SK-N-SH treated with all-trans-retinoic acid at 6 μM for 48 hours (cell line): ENCODE measurements at regions not wholly inside any gene's neighbourhood (a gene's known extent, or its start where the extent isn't known, plus 50 kb on each side); places are given as distances from the start of the nearest gene placed in this dataset.

ENCODE experiments used
- ATAC-seq: fragments of 200-7000 bp; cut with Tn5 transposase; 3 replicates; pipeline ENCODE4 v1.9.1; 2020; ENCODE audit warnings: mild to moderate bottlenecking, moderate library complexity
- ARNTL ChIP-seq: fragments of 450-650 bp; formaldehyde crosslinking; IDR thresholded peaks from 2 replicates; pipeline ENCODE4 v1.5.0; 2020; ENCODE audit warnings: low read depth, mild to moderate bottlenecking, moderate library complexity, borderline replicate concordance
- BACH2 ChIP-seq: fragments of 250-450 bp; sonication (Bioruptor Pico); IDR thresholded peaks from 2 replicates; pipeline ENCODE4 v1.9.0; 2021; ENCODE audit warnings: mild to moderate bottlenecking, borderline replicate concordance
- CREB5 ChIP-seq: fragments of 250-450 bp; sonication (Bioruptor Pico); IDR thresholded peaks from 2 replicates; pipeline ENCODE4 v1.5.1; 2020; ENCODE audit warnings: low read depth, mild to moderate bottlenecking, moderate library complexity
- CSDC2 ChIP-seq: fragments of 250-450 bp; sonication (Bioruptor Pico); IDR thresholded peaks from 2 replicates; pipeline ENCODE4 v1.5.0; 2020; ENCODE audit warnings: mild to moderate bottlenecking, moderate library complexity
- CSRNP3 ChIP-seq: fragments of 250-450 bp; sonication (Bioruptor Pico); IDR thresholded peaks from 2 replicates; pipeline ENCODE4 v1.5.1; 2021; ENCODE audit warnings: mild to moderate bottlenecking, moderate library complexity
- ESRRG ChIP-seq: fragments of 250-450 bp; sonication (Bioruptor Pico); IDR thresholded peaks from 2 replicates; pipeline ENCODE4 v1.6.1; 2021; ENCODE audit warnings: mild to moderate bottlenecking
- GLIS3 ChIP-seq: fragments of 250-450 bp; sonication (Bioruptor Pico); IDR thresholded peaks from 2 replicates; pipeline ENCODE4 v1.5.0; 2020; ENCODE audit warnings: mild to moderate bottlenecking, moderate library complexity
- ISL1 ChIP-seq: fragments of 250-450 bp; sonication (Bioruptor Pico); IDR thresholded peaks from 2 replicates; pipeline ENCODE4 v2.1.2; 2022; ENCODE audit warnings: mild to moderate bottlenecking, moderate library complexity
- OSR1 ChIP-seq: fragments of 250-450 bp; sonication (Bioruptor Pico); IDR thresholded peaks from 2 replicates; pipeline ENCODE4 v1.8.0; 2022; ENCODE audit warnings: moderate library complexity, mild to moderate bottlenecking, inconsistent platforms
- PPARA ChIP-seq: fragments of 250-450 bp; sonication (Bioruptor Pico); IDR thresholded peaks from 2 replicates; pipeline ENCODE4 v1.5.0; 2020; ENCODE audit warnings: mild to moderate bottlenecking, borderline replicate concordance
- RARB ChIP-seq: fragments of 250-450 bp; sonication (Bioruptor Pico); IDR thresholded peaks from 2 replicates; pipeline ENCODE4 v1.8.0; 2021; ENCODE audit warnings: mild to moderate bottlenecking, moderate library complexity
- SNAI2 ChIP-seq: fragments of 250-450 bp; sonication (Bioruptor Pico); IDR thresholded peaks from 2 replicates; pipeline ENCODE4 v1.5.0; 2020; ENCODE audit warnings: mild to moderate bottlenecking, moderate library complexity
- TCF4 ChIP-seq: fragments of 250-450 bp; sonication (Bioruptor Pico); IDR thresholded peaks from 2 replicates; pipeline ENCODE4 v1.8.0; 2021; ENCODE audit warnings: mild to moderate bottlenecking, moderate library complexity, borderline replicate concordance
- TOX ChIP-seq: fragments of 250-450 bp; sonication (Bioruptor Pico); IDR thresholded peaks from 2 replicates; pipeline ENCODE4 v1.8.0; 2021; ENCODE audit warnings: mild to moderate bottlenecking, moderate library complexity, borderline replicate concordance
- ZC3H10 ChIP-seq: fragments of 250-450 bp; sonication (Bioruptor Pico); IDR thresholded peaks from 2 replicates; pipeline ENCODE4 v1.5.1; 2021; ENCODE audit warnings: mild to moderate bottlenecking, moderate library complexity
- ZFP3 ChIP-seq: fragments of 250-450 bp; sonication (Bioruptor Pico); IDR thresholded peaks from 2 replicates; pipeline ENCODE4 v1.5.0; 2020; ENCODE audit warnings: mild to moderate bottlenecking, moderate library complexity
- ZFP30 ChIP-seq: fragments of 450-650 bp; formaldehyde crosslinking; IDR thresholded peaks from 2 replicates; pipeline ENCODE4 v1.5.0; 2022; ENCODE audit warnings: mild to moderate bottlenecking, moderate library complexity
- ZNF565 ChIP-seq: fragments of 450-650 bp; formaldehyde crosslinking; conservative IDR thresholded peaks from 2 replicates; pipeline ENCODE4 v1.5.0; 2020; ENCODE audit warnings: low read depth, mild to moderate bottlenecking, moderate library complexity
- ZNF70 ChIP-seq: fragments of 450-650 bp; formaldehyde crosslinking; IDR thresholded peaks from 2 replicates; pipeline ENCODE4 v1.5.0; 2020; ENCODE audit warnings: mild to moderate bottlenecking, moderate library complexity
- ZNF8 ChIP-seq: fragments of 450-650 bp; formaldehyde crosslinking; IDR thresholded peaks from 2 replicates; pipeline ENCODE4 v1.5.0; 2020; ENCODE audit warnings: mild to moderate bottlenecking, moderate library complexity
- TF ChIP-seq, protein P1 (sequence below): fragments of 250-450 bp; sonication (Bioruptor Pico); IDR thresholded peaks from 2 replicates; pipeline ENCODE4 v1.8.0; 2021; ENCODE audit warnings: low read depth, mild to moderate bottlenecking, moderate library complexity, borderline replicate concordance
- TF ChIP-seq, protein P2 (sequence below): fragments of 250-450 bp; sonication (Bioruptor Pico); IDR thresholded peaks from 2 replicates; pipeline ENCODE4 v1.5.0; 2020; ENCODE audit warnings: mild to moderate bottlenecking, moderate library complexity
- TF ChIP-seq, protein P3 (sequence below): fragments of 250-450 bp; sonication (Bioruptor Pico); IDR thresholded peaks from 2 replicates; pipeline ENCODE4 v1.8.0; 2020; ENCODE audit warnings: mild to moderate bottlenecking, moderate library complexity, borderline replicate concordance

- ATAC-seq: no peak
These were observed 486.3 kb upstream of the PROK2 start for GRCh38 chr3:72271216-72271615.

GRCh38 chr3:72270730-72271129 lies 485.8 kb upstream of the PROK2 start:
- ATAC-seq: no peak
- TF ChIP-seq ARNTL (CRISPR knock-in tag) (no peak), ZNF8 (CRISPR knock-in tag) (no peak), TCF4 (no peak), GLIS3 (CRISPR knock-in tag) (no peak), ZFP3 (CRISPR knock-in tag) (no peak), PPARA (CRISPR knock-in tag) (no peak), ZNF565 (no peak), RARB (CRISPR knock-in tag) (no peak), CSRNP3 (CRISPR knock-in tag) (no peak), ZFP30 (CRISPR knock-in tag) (no peak)
- TF ChIP-seq, all 23 proteins: peak for 0

More at GRCh38 chr3:72271216-72271615, 486.3 kb upstream of the PROK2 start:
- TF ChIP-seq OSR1 (CRISPR knock-in tag) (no peak), CREB5 (CRISPR knock-in tag) (no peak), GLIS3 (CRISPR knock-in tag) (no peak), ESRRG (no peak), RARB (CRISPR knock-in tag) (no peak), ARNTL (CRISPR knock-in tag) (no peak), PPARA (CRISPR knock-in tag) (no peak), BACH2 (CRISPR knock-in tag) (no peak), ZNF70 (no peak), SNAI2 (no peak), CSDC2 (CRISPR knock-in tag) (no peak), ISL1 (no peak), ZC3H10 (no peak)
- TF ChIP-seq, protein P1, sequence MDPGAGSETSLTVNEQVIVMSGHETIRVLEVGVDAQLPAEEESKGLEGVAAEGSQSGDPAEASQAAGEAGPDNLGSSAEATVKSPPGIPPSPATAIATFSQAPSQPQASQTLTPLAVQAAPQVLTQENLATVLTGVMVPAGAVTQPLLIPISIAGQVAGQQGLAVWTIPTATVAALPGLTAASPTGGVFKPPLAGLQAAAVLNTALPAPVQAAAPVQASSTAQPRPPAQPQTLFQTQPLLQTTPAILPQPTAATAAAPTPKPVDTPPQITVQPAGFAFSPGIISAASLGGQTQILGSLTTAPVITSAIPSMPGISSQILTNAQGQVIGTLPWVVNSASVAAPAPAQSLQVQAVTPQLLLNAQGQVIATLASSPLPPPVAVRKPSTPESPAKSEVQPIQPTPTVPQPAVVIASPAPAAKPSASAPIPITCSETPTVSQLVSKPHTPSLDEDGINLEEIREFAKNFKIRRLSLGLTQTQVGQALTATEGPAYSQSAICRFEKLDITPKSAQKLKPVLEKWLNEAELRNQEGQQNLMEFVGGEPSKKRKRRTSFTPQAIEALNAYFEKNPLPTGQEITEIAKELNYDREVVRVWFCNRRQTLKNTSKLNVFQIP (CRISPR knock-in tag): no peak

DNA sequence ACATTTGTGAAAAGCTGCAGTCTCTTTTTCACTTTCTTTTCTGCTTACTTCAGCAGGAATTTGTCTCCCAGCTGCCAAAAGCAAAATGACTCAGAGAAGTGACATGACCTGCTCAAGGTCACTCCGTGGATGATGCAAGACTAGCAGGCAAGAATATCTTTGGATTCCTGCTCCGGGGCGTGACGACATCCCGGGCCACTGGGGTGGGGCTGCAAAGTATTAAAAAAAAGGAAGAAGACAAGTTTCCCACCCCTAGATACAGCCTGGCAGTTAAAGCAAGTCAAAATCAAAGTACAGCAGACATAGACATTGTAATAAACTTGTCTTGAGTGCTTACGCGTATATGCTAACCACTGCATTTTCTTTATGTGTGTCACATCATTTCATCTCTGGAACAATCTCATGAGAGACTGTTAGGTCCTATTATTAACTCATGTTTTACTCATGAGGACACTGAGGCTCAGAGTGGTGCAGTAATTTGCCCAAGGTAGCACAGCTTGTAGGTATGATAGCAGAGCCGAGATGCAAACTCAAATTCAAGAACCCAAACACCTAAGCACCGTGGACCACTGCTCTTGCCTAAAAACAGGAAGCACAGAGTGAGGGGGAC lies 485.2 kb upstream of the PROK2 start:
- peak; percentile 66 for ATAC-seq
- TF ChIP-seq ZNF8 (CRISPR knock-in tag): no peak

DNA sequence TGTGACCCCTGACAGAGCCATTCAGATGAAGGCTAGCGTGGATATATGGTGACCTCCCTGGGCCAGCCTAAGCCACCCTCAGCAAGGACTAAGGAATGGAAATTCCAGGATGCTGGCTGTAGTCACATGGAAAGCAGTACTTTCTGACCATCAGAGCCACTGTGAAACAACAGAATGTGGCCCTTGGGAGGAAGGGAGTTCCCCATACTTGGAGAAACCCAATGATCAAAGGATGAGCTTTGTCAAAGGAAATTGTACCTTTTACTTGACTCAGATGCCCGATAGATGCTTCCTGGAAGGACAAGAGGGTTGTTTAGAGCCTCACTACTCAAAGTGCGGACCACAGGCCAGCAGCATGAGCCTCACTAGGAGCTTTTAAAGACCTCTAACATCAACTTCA lies 484.5 kb upstream of the PROK2 start:
- TF ChIP-seq, protein P2, sequence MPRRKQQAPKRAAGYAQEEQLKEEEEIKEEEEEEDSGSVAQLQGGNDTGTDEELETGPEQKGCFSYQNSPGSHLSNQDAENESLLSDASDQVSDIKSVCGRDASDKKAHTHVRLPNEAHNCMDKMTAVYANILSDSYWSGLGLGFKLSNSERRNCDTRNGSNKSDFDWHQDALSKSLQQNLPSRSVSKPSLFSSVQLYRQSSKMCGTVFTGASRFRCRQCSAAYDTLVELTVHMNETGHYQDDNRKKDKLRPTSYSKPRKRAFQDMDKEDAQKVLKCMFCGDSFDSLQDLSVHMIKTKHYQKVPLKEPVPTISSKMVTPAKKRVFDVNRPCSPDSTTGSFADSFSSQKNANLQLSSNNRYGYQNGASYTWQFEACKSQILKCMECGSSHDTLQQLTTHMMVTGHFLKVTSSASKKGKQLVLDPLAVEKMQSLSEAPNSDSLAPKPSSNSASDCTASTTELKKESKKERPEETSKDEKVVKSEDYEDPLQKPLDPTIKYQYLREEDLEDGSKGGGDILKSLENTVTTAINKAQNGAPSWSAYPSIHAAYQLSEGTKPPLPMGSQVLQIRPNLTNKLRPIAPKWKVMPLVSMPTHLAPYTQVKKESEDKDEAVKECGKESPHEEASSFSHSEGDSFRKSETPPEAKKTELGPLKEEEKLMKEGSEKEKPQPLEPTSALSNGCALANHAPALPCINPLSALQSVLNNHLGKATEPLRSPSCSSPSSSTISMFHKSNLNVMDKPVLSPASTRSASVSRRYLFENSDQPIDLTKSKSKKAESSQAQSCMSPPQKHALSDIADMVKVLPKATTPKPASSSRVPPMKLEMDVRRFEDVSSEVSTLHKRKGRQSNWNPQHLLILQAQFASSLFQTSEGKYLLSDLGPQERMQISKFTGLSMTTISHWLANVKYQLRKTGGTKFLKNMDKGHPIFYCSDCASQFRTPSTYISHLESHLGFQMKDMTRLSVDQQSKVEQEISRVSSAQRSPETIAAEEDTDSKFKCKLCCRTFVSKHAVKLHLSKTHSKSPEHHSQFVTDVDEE: no peak
- no peak for TF ChIP-seq TOX (CRISPR knock-in tag)
- no peak for TF ChIP-seq ZNF8 (CRISPR knock-in tag)
- TF ChIP-seq ZFP30 (CRISPR knock-in tag): no peak
- TF ChIP-seq OSR1 (CRISPR knock-in tag): no peak
- no peak for TF ChIP-seq ZFP3 (CRISPR knock-in tag)
- TF ChIP-seq ARNTL (CRISPR knock-in tag): no peak
- TF ChIP-seq, protein P3, sequence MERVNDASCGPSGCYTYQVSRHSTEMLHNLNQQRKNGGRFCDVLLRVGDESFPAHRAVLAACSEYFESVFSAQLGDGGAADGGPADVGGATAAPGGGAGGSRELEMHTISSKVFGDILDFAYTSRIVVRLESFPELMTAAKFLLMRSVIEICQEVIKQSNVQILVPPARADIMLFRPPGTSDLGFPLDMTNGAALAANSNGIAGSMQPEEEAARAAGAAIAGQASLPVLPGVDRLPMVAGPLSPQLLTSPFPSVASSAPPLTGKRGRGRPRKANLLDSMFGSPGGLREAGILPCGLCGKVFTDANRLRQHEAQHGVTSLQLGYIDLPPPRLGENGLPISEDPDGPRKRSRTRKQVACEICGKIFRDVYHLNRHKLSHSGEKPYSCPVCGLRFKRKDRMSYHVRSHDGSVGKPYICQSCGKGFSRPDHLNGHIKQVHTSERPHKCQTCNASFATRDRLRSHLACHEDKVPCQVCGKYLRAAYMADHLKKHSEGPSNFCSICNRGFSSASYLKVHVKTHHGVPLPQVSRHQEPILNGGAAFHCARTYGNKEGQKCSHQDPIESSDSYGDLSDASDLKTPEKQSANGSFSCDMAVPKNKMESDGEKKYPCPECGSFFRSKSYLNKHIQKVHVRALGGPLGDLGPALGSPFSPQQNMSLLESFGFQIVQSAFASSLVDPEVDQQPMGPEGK (CRISPR knock-in tag): no peak
- no peak for TF ChIP-seq RARB (CRISPR knock-in tag)
- TF ChIP-seq ISL1: no peak
- no peak for TF ChIP-seq CSDC2 (CRISPR knock-in tag)
- TF ChIP-seq BACH2 (CRISPR knock-in tag): no peak
- no peak for TF ChIP-seq CREB5 (CRISPR knock-in tag)
- TF ChIP-seq ZNF565: no peak
- no peak for TF ChIP-seq TCF4
- TF ChIP-seq GLIS3 (CRISPR knock-in tag): no peak
- TF ChIP-seq CSRNP3 (CRISPR knock-in tag): no peak
- no peak for TF ChIP-seq ZNF70
- ATAC-seq: no peak
